GM12878 (cell line): ENCODE measurements at regions not wholly inside any gene's neighbourhood (a gene's known extent, or its start where the extent isn't known, plus 50 kb on each side); places are given as distances from the start of the nearest gene placed in this dataset.

Experiments
- CHD1 ChIP-seq: IDR thresholded peaks from 2 replicates; pipeline ENCODE4 v1.6.1; 2012; ENCODE audit warnings: low read depth, low read length, improper control_type of control experiment
- CTCF ChIP-seq, 3 experiments: IDR thresholded peaks in 2 of 3; conservative IDR thresholded peaks in 1 of 3; 2 replicates each; pipeline ENCODE4 v1.5.1; 2011; ENCODE audit warnings: low read depth in 3 of 3, low read length in 3 of 3, mild to moderate bottlenecking in 3 of 3, control low read depth in 2 of 3, moderate library complexity in 2 of 3, inconsistent platforms in 1 of 3, mixed read lengths in 1 of 3; ENCODE audit not compliant: control insufficient read depth in 2 of 3, insufficient read depth in 1 of 3; ENCODE audit errors: extremely low read depth in 1 of 3
- MTA3 ChIP-seq: IDR thresholded peaks from 2 replicates; pipeline ENCODE4 v1.6.1; 2012; ENCODE audit warnings: low read length, inconsistent platforms, borderline replicate concordance
- POLR2A ChIP-seq: IDR thresholded peaks from 2 replicates; pipeline ENCODE4 v1.6.1; 2011; ENCODE audit warnings: low read depth, mild to moderate bottlenecking, low read length
- TF ChIP-seq, protein P1 (sequence below): IDR thresholded peaks from 2 replicates; pipeline ENCODE4 v1.6.1; 2012; ENCODE audit warnings: mild to moderate bottlenecking, low read depth, low read length

DNA sequence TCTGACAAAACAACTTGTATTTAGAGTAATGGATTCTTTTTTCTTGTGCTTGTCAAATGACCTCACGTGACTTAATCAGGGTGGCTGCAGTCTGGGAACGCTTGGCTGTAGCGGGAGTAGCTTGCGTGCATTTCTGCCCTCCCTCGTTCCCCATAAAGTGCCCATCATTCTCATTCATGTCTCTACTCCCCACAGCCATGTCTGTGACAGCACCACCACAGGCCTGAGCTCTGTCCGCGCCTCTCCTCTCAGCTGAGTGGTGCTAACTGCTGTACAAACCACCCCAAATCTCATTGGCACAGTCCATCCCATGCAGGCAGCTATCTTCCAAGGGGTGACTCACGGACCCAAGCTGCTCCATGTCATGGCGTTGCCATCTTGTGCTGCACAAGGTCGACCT, 161.7 kb downstream of the TSN start:
- TF ChIP-seq, protein P1, sequence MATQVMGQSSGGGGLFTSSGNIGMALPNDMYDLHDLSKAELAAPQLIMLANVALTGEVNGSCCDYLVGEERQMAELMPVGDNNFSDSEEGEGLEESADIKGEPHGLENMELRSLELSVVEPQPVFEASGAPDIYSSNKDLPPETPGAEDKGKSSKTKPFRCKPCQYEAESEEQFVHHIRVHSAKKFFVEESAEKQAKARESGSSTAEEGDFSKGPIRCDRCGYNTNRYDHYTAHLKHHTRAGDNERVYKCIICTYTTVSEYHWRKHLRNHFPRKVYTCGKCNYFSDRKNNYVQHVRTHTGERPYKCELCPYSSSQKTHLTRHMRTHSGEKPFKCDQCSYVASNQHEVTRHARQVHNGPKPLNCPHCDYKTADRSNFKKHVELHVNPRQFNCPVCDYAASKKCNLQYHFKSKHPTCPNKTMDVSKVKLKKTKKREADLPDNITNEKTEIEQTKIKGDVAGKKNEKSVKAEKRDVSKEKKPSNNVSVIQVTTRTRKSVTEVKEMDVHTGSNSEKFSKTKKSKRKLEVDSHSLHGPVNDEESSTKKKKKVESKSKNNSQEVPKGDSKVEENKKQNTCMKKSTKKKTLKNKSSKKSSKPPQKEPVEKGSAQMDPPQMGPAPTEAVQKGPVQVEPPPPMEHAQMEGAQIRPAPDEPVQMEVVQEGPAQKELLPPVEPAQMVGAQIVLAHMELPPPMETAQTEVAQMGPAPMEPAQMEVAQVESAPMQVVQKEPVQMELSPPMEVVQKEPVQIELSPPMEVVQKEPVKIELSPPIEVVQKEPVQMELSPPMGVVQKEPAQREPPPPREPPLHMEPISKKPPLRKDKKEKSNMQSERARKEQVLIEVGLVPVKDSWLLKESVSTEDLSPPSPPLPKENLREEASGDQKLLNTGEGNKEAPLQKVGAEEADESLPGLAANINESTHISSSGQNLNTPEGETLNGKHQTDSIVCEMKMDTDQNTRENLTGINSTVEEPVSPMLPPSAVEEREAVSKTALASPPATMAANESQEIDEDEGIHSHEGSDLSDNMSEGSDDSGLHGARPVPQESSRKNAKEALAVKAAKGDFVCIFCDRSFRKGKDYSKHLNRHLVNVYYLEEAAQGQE, result no peak
- no peak for TF ChIP-seq CTCF (IDR thresholded peaks at IDR 0.05 in 2 of 3, conservative IDR thresholded peaks at IDR 0.05 in 1 of 3; ENCODE audit: control insufficient read depth in 2 of 3, extremely low read depth in 1 of 3, insufficient read depth in 1 of 3, low read depth in 3 of 3, low read length in 3 of 3)
- TF ChIP-seq MTA3, result no peak
- TF ChIP-seq CHD1, result no peak
- TF ChIP-seq POLR2A, result no peak
